ENCODE measurements at regions not wholly inside any gene's neighbourhood (a gene's known extent, or its start where the extent isn't known, plus 50 kb on each side); places are given as distances from the start of the nearest gene placed in this dataset.
A peak's percentile ranks its signal among the peaks of the same experiment; 100 is the strongest.

- H4K91ac ChIP-seq (ENCODE audit: low read depth, low read length) = no peak overlapping the region
- no peak overlapping the region for H3K14ac ChIP-seq (ENCODE audit: low read length)
- no peak overlapping the region for H2BK5ac ChIP-seq (ENCODE audit: low read depth, low read length, poor library complexity)
- H4K8ac ChIP-seq (ENCODE audit: low read depth, low read length) = no peak overlapping the region
- H3K18ac ChIP-seq (ENCODE audit: low read length) = no peak overlapping the region
- H3K36me3 ChIP-seq (ENCODE audit: control insufficient read depth in 1 of 2, insufficient read depth in 2 of 2, low read length in 2 of 2) = no peaks in the 10 kb centered on the region
- no peak overlapping the region for H3K23ac ChIP-seq (ENCODE audit: low read length)
- no peak overlapping the region for H3K9ac ChIP-seq (ENCODE audit: low read length)
- H3K79me2 ChIP-seq (ENCODE audit: control insufficient read depth, insufficient read depth, low read length, poor library complexity) = no peaks in the 10 kb centered on the region
- H3K79me1 ChIP-seq (ENCODE audit: low read length) = no peaks in the 10 kb centered on the region
- H3K27me3 ChIP-seq (ENCODE audit: insufficient read depth, low read length) = peaks cover 24% of the 10 kb centered on the region
- H2AK5ac ChIP-seq (ENCODE audit: low read length) = no peak overlapping the region
- H3K4ac ChIP-seq (ENCODE audit: low read depth, low read length) = no peak overlapping the region
- no peak overlapping the region for H2BK12ac ChIP-seq (ENCODE audit: low read length)
- no peak overlapping the region for H2AFZ ChIP-seq (ENCODE audit: insufficient read depth, low read length, poor library complexity)
- no peak overlapping the region for H3K27ac ChIP-seq (ENCODE audit: low read depth, low read length)
- no peak overlapping the region for H3K4me3 ChIP-seq (ENCODE audit: low read depth, low read length)
- H3K4me2 ChIP-seq (ENCODE audit: low read length) = no peak overlapping the region
- no peak overlapping the region for H4K12ac ChIP-seq (ENCODE audit: low read depth, low read length)
- DNase-seq = peak in 1 of 2 donors; percentile 28
- H3K9me3 ChIP-seq (ENCODE audit: insufficient read depth, low read depth, low read length) = peaks cover 2% of the 10 kb centered on the region
- no peak overlapping the region for H2BK120ac ChIP-seq (ENCODE audit: insufficient read depth, low read length, poor library complexity)
- WGBS (ENCODE audit: extremely low coverage, insufficient coverage, insufficient read length) = no CpG with 5 or more reads among the region's 9 CpGs
- peaks cover 2 to 3% of the 10 kb centered on the region in 2 experiments for H3K4me1 ChIP-seq (ENCODE audit: control insufficient read depth in 1 of 2, insufficient read depth in 2 of 2, low read length in 2 of 2)
Measured at GRCh38 chr15:29568840-29569532, 253.3 kb downstream of the TJP1 start.

GRCh38 chr15:29567336-29567735, 254.9 kb downstream of the TJP1 start:
- Histone ChIP-seq H4K91ac (ENCODE audit: low read depth, low read length) (no peak overlapping the region), H3K27ac (ENCODE audit: low read depth, low read length) (no peak overlapping the region), H3K4ac (ENCODE audit: low read depth, low read length) (no peak overlapping the region), H3K9me3 (ENCODE audit: insufficient read depth, low read depth, low read length) (peaks cover 2% of the 10 kb centered on the region), H2BK120ac (ENCODE audit: insufficient read depth, low read length, poor library complexity) (no peak overlapping the region), H3K23ac (ENCODE audit: low read length) (no peak overlapping the region), H3K27me3 (ENCODE audit: insufficient read depth, low read length) (peaks cover 23% of the 10 kb centered on the region), H4K12ac (ENCODE audit: low read depth, low read length) (no peak overlapping the region), H3K4me2 (ENCODE audit: low read length) (no peak overlapping the region), H3K36me3 (ENCODE audit: control insufficient read depth in 1 of 2, insufficient read depth in 2 of 2, low read length in 2 of 2) (no peaks in the 10 kb centered on the region), H2BK12ac (ENCODE audit: low read length) (no peak overlapping the region), H4K8ac (ENCODE audit: low read depth, low read length) (no peak overlapping the region), H3K4me1 (ENCODE audit: control insufficient read depth in 1 of 2, insufficient read depth in 2 of 2, low read length in 2 of 2) (peaks cover 2 to 3% of the 10 kb centered on the region in 2 experiments), H3K14ac (ENCODE audit: low read length) (no peak overlapping the region), H2AFZ (ENCODE audit: insufficient read depth, low read length, poor library complexity) (no peak overlapping the region), H3K18ac (ENCODE audit: low read length) (no peak overlapping the region), H2BK5ac (ENCODE audit: low read depth, low read length, poor library complexity) (no peak overlapping the region), H3K4me3 (ENCODE audit: low read depth, low read length) (no peak overlapping the region), H3K9ac (ENCODE audit: low read length) (no peak overlapping the region), H3K79me1 (ENCODE audit: low read length) (no peaks in the 10 kb centered on the region), H3K79me2 (ENCODE audit: control insufficient read depth, insufficient read depth, low read length, poor library complexity) (no peaks in the 10 kb centered on the region), H2AK5ac (ENCODE audit: low read length) (no peak overlapping the region)
- DNase-seq = no peak
- WGBS (ENCODE audit: extremely low coverage, insufficient coverage, insufficient read length) = no CpG with 5 or more reads among the region's 1 CpG

GRCh38 chr15:29566914-29567313, 255.4 kb downstream of the TJP1 start:
- Histone ChIP-seq H3K14ac (ENCODE audit: low read length) (no peak overlapping the region), H2AK5ac (ENCODE audit: low read length) (no peak overlapping the region), H3K9me3 (ENCODE audit: insufficient read depth, low read depth, low read length) (peaks cover 2% of the 10 kb centered on the region), H3K4me1 (ENCODE audit: control insufficient read depth in 1 of 2, insufficient read depth in 2 of 2, low read length in 2 of 2) (peaks cover 2 to 3% of the 10 kb centered on the region in 2 experiments), H3K27me3 (ENCODE audit: insufficient read depth, low read length) (peaks cover 21% of the 10 kb centered on the region), H3K79me1 (ENCODE audit: low read length) (no peaks in the 10 kb centered on the region), H2BK5ac (ENCODE audit: low read depth, low read length, poor library complexity) (no peak overlapping the region), H2BK12ac (ENCODE audit: low read length) (no peak overlapping the region), H3K18ac (ENCODE audit: low read length) (no peak overlapping the region), H3K36me3 (ENCODE audit: control insufficient read depth in 1 of 2, insufficient read depth in 2 of 2, low read length in 2 of 2) (no peaks in the 10 kb centered on the region), H3K23ac (ENCODE audit: low read length) (no peak overlapping the region), H2BK120ac (ENCODE audit: insufficient read depth, low read length, poor library complexity) (no peak overlapping the region), H3K27ac (ENCODE audit: low read depth, low read length) (no peak overlapping the region), H3K4ac (ENCODE audit: low read depth, low read length) (no peak overlapping the region), H2AFZ (ENCODE audit: insufficient read depth, low read length, poor library complexity) (no peak overlapping the region), H4K91ac (ENCODE audit: low read depth, low read length) (no peak overlapping the region), H3K9ac (ENCODE audit: low read length) (no peak overlapping the region), H3K79me2 (ENCODE audit: control insufficient read depth, insufficient read depth, low read length, poor library complexity) (no peaks in the 10 kb centered on the region), H3K4me2 (ENCODE audit: low read length) (no peak overlapping the region), H4K12ac (ENCODE audit: low read depth, low read length) (no peak overlapping the region), H4K8ac (ENCODE audit: low read depth, low read length) (no peak overlapping the region), H3K4me3 (ENCODE audit: low read depth, low read length) (no peak overlapping the region)
- no CpG with 5 or more reads among the region's 3 CpGs for WGBS (ENCODE audit: extremely low coverage, insufficient coverage, insufficient read length)
- DNase-seq = no peak

GRCh38 chr15:29563112-29563511, 259.2 kb downstream of the TJP1 start:
- no peak overlapping the region for H3K4me3 ChIP-seq (ENCODE audit: low read depth, low read length)
- H3K27ac ChIP-seq (ENCODE audit: low read depth, low read length) = no peak overlapping the region
- no peak overlapping the region for H3K9ac ChIP-seq (ENCODE audit: low read length)
- H4K91ac ChIP-seq (ENCODE audit: low read depth, low read length) = no peak overlapping the region
- no peak overlapping the region for H3K18ac ChIP-seq (ENCODE audit: low read length)
- H3K4ac ChIP-seq (ENCODE audit: low read depth, low read length) = no peak overlapping the region
- no peak overlapping the region for H4K8ac ChIP-seq (ENCODE audit: low read depth, low read length)
- H2BK120ac ChIP-seq (ENCODE audit: insufficient read depth, low read length, poor library complexity) = no peak overlapping the region
- no peaks in the 10 kb centered on the region for H3K4me1 ChIP-seq (ENCODE audit: control insufficient read depth in 1 of 2, insufficient read depth in 2 of 2, low read length in 2 of 2)
- H3K79me1 ChIP-seq (ENCODE audit: low read length) = no peaks in the 10 kb centered on the region
- H3K27me3 ChIP-seq (ENCODE audit: insufficient read depth, low read length) = no peaks in the 10 kb centered on the region
- H2AK5ac ChIP-seq (ENCODE audit: low read length) = no peak overlapping the region
- no peaks in the 10 kb centered on the region for H3K36me3 ChIP-seq (ENCODE audit: control insufficient read depth in 1 of 2, insufficient read depth in 2 of 2, low read length in 2 of 2)
- no peak overlapping the region for H2BK5ac ChIP-seq (ENCODE audit: low read depth, low read length, poor library complexity)
- H3K14ac ChIP-seq (ENCODE audit: low read length) = no peak overlapping the region
- H4K12ac ChIP-seq (ENCODE audit: low read depth, low read length) = no peak overlapping the region
- H3K9me3 ChIP-seq (ENCODE audit: insufficient read depth, low read depth, low read length) = no peaks in the 10 kb centered on the region
- H2AFZ ChIP-seq (ENCODE audit: insufficient read depth, low read length, poor library complexity) = no peak overlapping the region
- H3K23ac ChIP-seq (ENCODE audit: low read length) = no peak overlapping the region
- DNase-seq = no peak
- no peaks in the 10 kb centered on the region for H3K79me2 ChIP-seq (ENCODE audit: control insufficient read depth, insufficient read depth, low read length, poor library complexity)
- no peak overlapping the region for H2BK12ac ChIP-seq (ENCODE audit: low read length)
- H3K4me2 ChIP-seq (ENCODE audit: low read length) = no peak overlapping the region
